H1 (cell line): ENCODE measurements at regions not wholly inside any gene's neighbourhood (a gene's known extent, or its start where the extent isn't known, plus 50 kb on each side); places are given as distances from the start of the nearest gene placed in this dataset.

ENCODE experiments used
- CTCF ChIA-PET: fragments of 300-600 bp; sonication (Branson Sonifier 250); formaldehyde crosslinking; loops from one replicate; lab custom pipeline; 2021; ENCODE audit not compliant: partially characterized antibody; lab: Charles Lee
- POLR2A ChIA-PET: fragments of 300-600 bp; sonication (Branson Sonifier 250); formaldehyde crosslinking; loops from one replicate; lab custom pipeline; 2021; ENCODE audit warnings: inconsistent platforms; ENCODE audit not compliant: partially characterized antibody; lab: Charles Lee
- DNase-seq, 2 experiments: peaks; one replicate each; pipeline versions ENCODE4 v3.0.0 to v3.0.0-alpha.2; 2010 to 2022; ENCODE audit warnings: low spot score in 2 of 2, low read depth in 1 of 2, mixed read lengths in 1 of 2
- FAIRE-seq: peaks from 2 replicates; lab custom pipeline; 2011; peaks lifted over from hg19 to GRCh38; lab: Jason Lieb, UNC
- H2AFZ ChIP-seq: 2 replicates; pipeline ENCODE4 v1.8.1; 2012; ENCODE audit warnings: low read length, inconsistent platforms
- H2AK5ac ChIP-seq: 2 replicates; pipeline ENCODE4 v1.6.1; 2013; ENCODE audit warnings: low read depth, low read length
- H2BK120ac ChIP-seq: replicated peaks from 2 replicates; pipeline ENCODE3; 2013; ENCODE audit warnings: low read depth, low read length, inconsistent platforms
- H2BK12ac ChIP-seq: 2 replicates; pipeline ENCODE4 v1.6.1; 2013; ENCODE audit warnings: low read depth, low read length
- H2BK15ac ChIP-seq: 2 replicates; pipeline ENCODE4 v1.6.1; 2013; ENCODE audit warnings: low read length
- H2BK20ac ChIP-seq: 2 replicates; pipeline ENCODE4 v1.6.1; 2013; ENCODE audit warnings: low read length
- H2BK5ac ChIP-seq: 2 replicates; pipeline ENCODE4 v1.6.1; 2013; ENCODE audit warnings: low read depth, low read length
- H3K14ac ChIP-seq: 2 replicates; pipeline ENCODE4 v1.6.1; 2013; ENCODE audit warnings: inconsistent platforms; ENCODE audit not compliant: insufficient read length
- H3K18ac ChIP-seq: 2 replicates; pipeline ENCODE4 v1.6.1; 2013; ENCODE audit warnings: low read length; ENCODE audit errors: extremely low read depth
- H3K23ac ChIP-seq: 2 replicates; pipeline ENCODE4 v1.6.1; 2013; ENCODE audit warnings: inconsistent platforms; ENCODE audit not compliant: insufficient read length
- H3K23me2 ChIP-seq: 2 replicates; pipeline ENCODE4 v1.6.1; 2013; ENCODE audit warnings: low read depth, low read length
- H3K27ac ChIP-seq: 2 replicates; pipeline ENCODE4 v1.6.1; 2011; ENCODE audit warnings: low read depth, low read length, inconsistent platforms
- H3K27me3 ChIP-seq, 4 experiments: replicated peaks in 1 of 4; 1 replicate in 1 of 4; 2 replicates in 3 of 4; pipeline versions ENCODE4 v1.6.1 to v1.8.1; 2011 to 2013; ENCODE audit warnings: low read length in 3 of 4, mild to moderate bottlenecking in 3 of 4, inconsistent platforms in 2 of 4, mixed read lengths in 2 of 4, moderate library complexity in 1 of 4; ENCODE audit not compliant: control insufficient read depth in 3 of 4, insufficient read depth in 3 of 4; ENCODE audit errors: extremely low read depth in 1 of 4
- H3K36me3 ChIP-seq, 4 experiments: 2 replicates each; pipeline versions ENCODE4 v1.6.1 to v1.8.1; 2011 to 2013; ENCODE audit warnings: mild to moderate bottlenecking in 4 of 4, low read length in 3 of 4, moderate library complexity in 2 of 4, control low read depth in 1 of 4, inconsistent platforms in 1 of 4; ENCODE audit not compliant: insufficient read depth in 4 of 4, control insufficient read depth in 2 of 4
- H3K4ac ChIP-seq: replicated peaks from 2 replicates; pipeline ENCODE3; 2013; ENCODE audit warnings: low read length, low read depth, mixed read lengths, inconsistent platforms; ENCODE audit not compliant: insufficient read length
- H3K4me1 ChIP-seq, 4 experiments: replicated peaks in 1 of 4; 1 replicate in 1 of 4; 2 replicates in 3 of 4; pipeline versions ENCODE4 v1.6.1 to v1.8.1; 2011 to 2013; ENCODE audit warnings: low read length in 3 of 4, inconsistent platforms in 2 of 4, mixed read lengths in 1 of 4; ENCODE audit not compliant: insufficient read depth in 4 of 4, control insufficient read depth in 3 of 4
- H3K4me2 ChIP-seq, 2 experiments: 2 replicates each; pipeline versions ENCODE4 v1.6.1 to v1.8.1; 2011 to 2013; ENCODE audit warnings: low read depth in 2 of 2, low read length in 2 of 2, control low read depth in 1 of 2, inconsistent platforms in 1 of 2, mild to moderate bottlenecking in 1 of 2; ENCODE audit not compliant: insufficient read depth in 1 of 2
- H3K4me3 ChIP-seq, 4 experiments: fragments of 200-600, 300-600 bp in 1 of 4; sonication (generic), shearing (Covaris generic), sonication (Bioruptor Twin) in 1 of 4; 2 replicates each; pipeline versions ENCODE4 v1.5.1 to v1.8.1; 2011 to 2016; ENCODE audit warnings: low read length in 4 of 4, low read depth in 3 of 4, control low read depth in 2 of 4, inconsistent platforms in 2 of 4, mild to moderate bottlenecking in 2 of 4, mixed read lengths in 1 of 4, moderate library complexity in 1 of 4; ENCODE audit not compliant: insufficient read depth in 2 of 4; ENCODE audit errors: extremely low read depth in 1 of 4
- H3K56ac ChIP-seq: replicated peaks from 2 replicates; pipeline ENCODE3; 2013; ENCODE audit warnings: low read depth, mild to moderate bottlenecking, mixed read lengths, low read length, inconsistent platforms; ENCODE audit not compliant: insufficient read length
- H3K79me1 ChIP-seq: 2 replicates; pipeline ENCODE4 v1.6.1; 2013; ENCODE audit warnings: low read depth, low read length, control low read depth
- H3K79me2 ChIP-seq, 2 experiments: 2 replicates each; pipeline versions ENCODE4 v1.6.1 to v1.8.1; 2012 to 2013; ENCODE audit warnings: low read length in 2 of 2, mild to moderate bottlenecking in 2 of 2, inconsistent platforms in 1 of 2; ENCODE audit not compliant: insufficient read depth in 2 of 2, control insufficient read depth in 1 of 2
- H3K9ac ChIP-seq, 4 experiments: replicated peaks in 1 of 4; 1 replicate in 1 of 4; 2 replicates in 3 of 4; pipeline versions ENCODE4 v1.6.1 to v1.8.1; 2011 to 2013; ENCODE audit warnings: low read depth in 3 of 4, low read length in 3 of 4, control low read depth in 2 of 4, mild to moderate bottlenecking in 2 of 4, moderate library complexity in 2 of 4, inconsistent platforms in 1 of 4; ENCODE audit errors: extremely low read depth in 1 of 4
- H3K9me3 ChIP-seq, 2 experiments: 2 replicates each; pipeline versions ENCODE4 v1.6.1 to v1.8.1; 2012 to 2013; ENCODE audit warnings: mild to moderate bottlenecking in 2 of 2, moderate library complexity in 2 of 2, control low read depth in 1 of 2, inconsistent platforms in 1 of 2, low read depth in 1 of 2, low read length in 1 of 2, mixed read lengths in 1 of 2; ENCODE audit not compliant: insufficient read depth in 2 of 2
- H4K20me1 ChIP-seq, 2 experiments: replicated peaks in 1 of 2; 2 replicates each; pipeline versions ENCODE3 to v1.8.1; 2011 to 2013; ENCODE audit warnings: inconsistent platforms in 2 of 2, low read length in 2 of 2, mild to moderate bottlenecking in 1 of 2; ENCODE audit not compliant: insufficient read depth in 2 of 2, control insufficient read depth in 1 of 2
- H4K5ac ChIP-seq: 2 replicates; pipeline ENCODE4 v1.6.1; 2013; ENCODE audit warnings: low read length, low read depth, mixed read lengths, inconsistent platforms; ENCODE audit not compliant: insufficient read length
- H4K8ac ChIP-seq: 2 replicates; pipeline ENCODE4 v1.8.0; 2013; ENCODE audit warnings: mild to moderate bottlenecking, moderate library complexity, low read length, inconsistent platforms; ENCODE audit not compliant: insufficient read depth; ENCODE audit errors: extremely low read depth
- H4K91ac ChIP-seq: replicated peaks from 2 replicates; pipeline ENCODE3; 2013; ENCODE audit warnings: low read length, mixed read lengths, inconsistent platforms; ENCODE audit not compliant: insufficient read length
- BCL11A ChIP-seq, 2 experiments: IDR thresholded peaks; one replicate each; pipeline ENCODE4 v1.6.1; 2011; ENCODE audit warnings: low read depth in 2 of 2, low read length in 2 of 2, mild to moderate bottlenecking in 2 of 2
- CBX8 ChIP-seq: fragments of 300-800, 300-1000 bp; sonication (generic); IDR thresholded peaks from 2 replicates; pipeline ENCODE4 v1.7.1; 2016; ENCODE audit warnings: low read depth, low read length, borderline replicate concordance
- JUN ChIP-seq: IDR thresholded peaks from 2 replicates; pipeline ENCODE4 v1.6.1; 2011; ENCODE audit warnings: low read depth, mild to moderate bottlenecking, improper control_type of control experiment, low read length
- KDM5A ChIP-seq: fragments of 200-600 bp; IDR thresholded peaks from 2 replicates; pipeline ENCODE4 v1.7.1; 2012; ENCODE audit warnings: mild to moderate bottlenecking, low read length, inconsistent platforms, mixed read lengths
- NANOG ChIP-seq: IDR thresholded peaks from 2 replicates; pipeline ENCODE4 v1.6.1; 2011; ENCODE audit warnings: low read length, low read depth, mild to moderate bottlenecking, inconsistent platforms; ENCODE audit not compliant: insufficient read depth, poor library complexity, severe bottlenecking
- POU5F1 ChIP-seq: IDR thresholded peaks from 2 replicates; pipeline ENCODE4 v1.6.1; 2011; ENCODE audit warnings: low read depth, mild to moderate bottlenecking, low read length, moderate library complexity
- RAD21 ChIP-seq, 2 experiments: IDR thresholded peaks in 1 of 2; conservative IDR thresholded peaks in 1 of 2; 2 replicates each; pipeline ENCODE4 v1.6.1; 2011; ENCODE audit warnings: low read depth in 2 of 2, low read length in 2 of 2, improper control_type of control experiment in 1 of 2, inconsistent platforms in 1 of 2, mild to moderate bottlenecking in 1 of 2, moderate library complexity in 1 of 2
- RBBP5 ChIP-seq: IDR thresholded peaks from 2 replicates; pipeline ENCODE4 v1.7.1; 2012; ENCODE audit warnings: low read depth, mild to moderate bottlenecking, inconsistent platforms, low read length, moderate library complexity, borderline replicate concordance
- TBP ChIP-seq: IDR thresholded peaks from 2 replicates; pipeline ENCODE4 v1.6.1; 2011; ENCODE audit warnings: low read depth, low read length, improper control_type of control experiment
- WGBS, 2 experiments: shearing (Covaris generic) in 1 of 2; methylation state at CpG; one replicate each; pipeline versions ENCODE4 v1.1.6 to v1.1.7; 2013 to 2015; ENCODE audit warnings: low lambda C conversion rate in 2 of 2, mixed read lengths in 2 of 2, inconsistent platforms in 1 of 2, low coverage in 1 of 2, missing lambda C conversion rate in 1 of 2; ENCODE audit not compliant: insufficient replicate concordance in 2 of 2, insufficient coverage in 1 of 2, insufficient read length in 1 of 2; ENCODE audit errors: extremely low coverage in 1 of 2, missing lambda C conversion rate in 1 of 2; 5-methylcytosine and 5-hydroxymethylcytosine counted together
- TF ChIP-seq, protein P1 (sequence below): IDR thresholded peaks from 2 replicates; pipeline ENCODE4 v1.6.1; 2011; ENCODE audit warnings: low read depth, mild to moderate bottlenecking, low read length; ENCODE audit not compliant: insufficient read depth
- TF ChIP-seq, protein P2 (sequence below): IDR thresholded peaks from 2 replicates; pipeline ENCODE4 v1.6.1; 2012; ENCODE audit warnings: low read length, inconsistent platforms

DNA sequence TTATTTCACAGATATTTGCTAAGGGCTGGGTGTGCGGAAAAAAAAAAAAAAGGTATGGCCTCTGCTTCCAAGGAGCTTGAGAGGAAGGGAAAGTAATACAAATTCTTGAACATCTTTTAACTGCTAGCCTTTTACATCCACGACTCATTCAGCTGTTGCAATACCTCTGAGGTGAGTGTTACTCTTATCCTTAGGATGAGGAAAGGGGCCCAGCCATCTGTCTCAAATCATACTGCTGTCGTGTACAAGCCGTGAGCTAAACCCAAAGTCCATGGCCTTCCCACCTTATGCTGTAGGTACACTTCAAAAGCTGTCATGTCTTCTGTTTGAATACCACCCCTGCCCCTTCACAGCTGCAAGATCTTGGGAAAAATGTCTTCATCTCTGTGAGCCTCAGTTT, 146.8 kb downstream of the KCNRG start:
- POLR2A ChIA-PET: interaction anchor here (0.6 kb wide), 1 partner anchor 54 kb away, joined by 5 read pairs; no protein-coding TSS in a partner anchor
- 86% methylated on average over 4 of the region's 4 CpGs; no CpG with 5 or more reads in 1 of the 2 experiments for WGBS, 2 experiments
- TF ChIP-seq RBBP5 (no peak), CBX8 (no peak), POU5F1 (no peak), RAD21 (IDR thresholded peaks at IDR 0.05 in 1 of 2, conservative IDR thresholded peaks at IDR 0.05 in 1 of 2; ENCODE audit: low read depth in 2 of 2, low read length in 2 of 2) (no peak), KDM5A (no peak), NANOG (no peak), JUN (no peak), BCL11A (IDR thresholded peaks at IDR 0.05; ENCODE audit: low read depth in 2 of 2, low read length in 2 of 2) (no peak), TBP (no peak)
- TF ChIP-seq, protein P1, sequence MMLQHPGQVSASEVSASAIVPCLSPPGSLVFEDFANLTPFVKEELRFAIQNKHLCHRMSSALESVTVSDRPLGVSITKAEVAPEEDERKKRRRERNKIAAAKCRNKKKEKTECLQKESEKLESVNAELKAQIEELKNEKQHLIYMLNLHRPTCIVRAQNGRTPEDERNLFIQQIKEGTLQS: no peak
- TF ChIP-seq, protein P2, sequence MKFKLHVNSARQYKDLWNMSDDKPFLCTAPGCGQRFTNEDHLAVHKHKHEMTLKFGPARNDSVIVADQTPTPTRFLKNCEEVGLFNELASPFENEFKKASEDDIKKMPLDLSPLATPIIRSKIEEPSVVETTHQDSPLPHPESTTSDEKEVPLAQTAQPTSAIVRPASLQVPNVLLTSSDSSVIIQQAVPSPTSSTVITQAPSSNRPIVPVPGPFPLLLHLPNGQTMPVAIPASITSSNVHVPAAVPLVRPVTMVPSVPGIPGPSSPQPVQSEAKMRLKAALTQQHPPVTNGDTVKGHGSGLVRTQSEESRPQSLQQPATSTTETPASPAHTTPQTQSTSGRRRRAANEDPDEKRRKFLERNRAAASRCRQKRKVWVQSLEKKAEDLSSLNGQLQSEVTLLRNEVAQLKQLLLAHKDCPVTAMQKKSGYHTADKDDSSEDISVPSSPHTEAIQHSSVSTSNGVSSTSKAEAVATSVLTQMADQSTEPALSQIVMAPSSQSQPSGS: no peak

More for the DNA sequence above, 146.8 kb downstream of the KCNRG start:
- Histone ChIP-seq H3K18ac (no peak overlapping the region), H3K4me2 (no peak overlapping the region), H3K79me2 (no peaks in the 10 kb centered on the region), H3K23ac (no peak overlapping the region), H4K20me1 (no peaks in the 10 kb centered on the region), H3K4me3 (no peak overlapping the region), H2BK120ac (no peak overlapping the region), H3K27ac (no peak overlapping the region), H2BK12ac (no peak overlapping the region), H4K8ac (no peak overlapping the region), H3K14ac (no peak overlapping the region), H2AK5ac (no peak overlapping the region), H3K4ac (no peak overlapping the region), H4K91ac (no peak overlapping the region), H3K27me3 (no peaks in the 10 kb centered on the region), H4K5ac (no peak overlapping the region), H3K9ac (no peak overlapping the region), H2AFZ (no peak overlapping the region), H3K79me1 (no peaks in the 10 kb centered on the region), H3K56ac (no peak overlapping the region), H3K23me2 (no peaks in the 10 kb centered on the region), H2BK5ac (no peak overlapping the region), H3K36me3 (no peaks in the 10 kb centered on the region), H2BK15ac (no peak overlapping the region), H3K4me1 (peaks cover 0 to 2% (median 0%) of the 10 kb centered on the region in 4 experiments; a peak in 2 of 7 replicates), H3K9me3 (no peaks in the 10 kb centered on the region), H2BK20ac (no peak overlapping the region)
- CTCF ChIA-PET: interaction anchor here (1.2 to 1.3 kb wide), 2 partner anchors 10 to 27 kb away, joined by 3 to 4 read pairs; no protein-coding TSS in a partner anchor
- FAIRE-seq (no peak), DNase-seq (no peak)
